GM23338 (cell line): ENCODE measurements at regions not wholly inside any gene's neighbourhood (a gene's known extent, or its start where the extent isn't known, plus 50 kb on each side); places are given as distances from the start of the nearest gene placed in this dataset.
"Not testable (repeated sequence)": the region's sequence is repeated elsewhere in the genome, so short reads cannot be mapped to it uniquely, and the experiment has no call there.

ENCODE experiments used
- ATAC-seq: fragments of 200-7000 bp; cut with Tn5 transposase; 3 replicates; pipeline ENCODE4 v1.9.1; 2020
- DNase-seq: peaks from one replicate; pipeline ENCODE4 v3.0.0-alpha.2; 2015; ENCODE audit warnings: low spot score
- H2AFZ ChIP-seq: fragments of 200-600 bp; sonication (generic); 2 replicates; pipeline ENCODE4 v1.8.0; 2016; ENCODE audit warnings: antibody characterized with exemption, mild to moderate bottlenecking, moderate library complexity
- H3F3A ChIP-seq: fragments of 200-600 bp; sonication (generic); replicated peaks from 2 replicates; pipeline ENCODE4 v1.8.0; 2017; ENCODE audit warnings: antibody characterized with exemption, mixed run types, low read depth
- H3K27ac ChIP-seq: fragments of 200-600 bp; sonication (generic); 2 replicates; pipeline ENCODE4 v1.6.1; 2016; ENCODE audit warnings: low read depth
- H3K27me3 ChIP-seq: fragments of 200-600 bp; sonication (generic); 2 replicates; pipeline ENCODE4 v1.8.0; 2016; ENCODE audit warnings: mild to moderate bottlenecking, mixed run types, moderate library complexity; ENCODE audit not compliant: insufficient read depth
- H3K36me3 ChIP-seq: fragments of 200-600 bp; sonication (generic); 2 replicates; pipeline ENCODE4 v1.8.0; 2016; ENCODE audit warnings: mild to moderate bottlenecking; ENCODE audit not compliant: insufficient read depth
- H3K4me1 ChIP-seq: fragments of 200-600 bp; sonication (generic); 2 replicates; pipeline ENCODE4 v1.8.0; 2016; ENCODE audit warnings: mild to moderate bottlenecking, moderate library complexity; ENCODE audit not compliant: insufficient read depth
- H3K4me2 ChIP-seq: fragments of 200-600 bp; sonication (generic); 2 replicates; pipeline ENCODE4 v1.7.1; 2017; ENCODE audit warnings: mixed run types
- H3K4me3 ChIP-seq: fragments of 200-600 bp; sonication (generic); 2 replicates; pipeline ENCODE4 v1.6.1; 2016; ENCODE audit warnings: mixed run types
- H3K79me2 ChIP-seq: fragments of 200-600 bp; sonication (generic); replicated peaks from 2 replicates; pipeline ENCODE4 v1.8.0; 2017; ENCODE audit warnings: mild to moderate bottlenecking; ENCODE audit not compliant: insufficient read depth
- H3K9me2 ChIP-seq: fragments of 200-600 bp; sonication (generic); 2 replicates; pipeline ENCODE4 v1.8.0; 2017; ENCODE audit not compliant: insufficient read depth
- H4K20me1 ChIP-seq: fragments of 200-600 bp; sonication (generic); replicated peaks from 2 replicates; pipeline ENCODE4 v1.8.0; 2017; ENCODE audit warnings: mild to moderate bottlenecking; ENCODE audit not compliant: insufficient read depth
- H3K27ac Mint-ChIP-seq: 2 replicates; pipeline ENCODE4 v1.8.0; 2020; ENCODE audit warnings: inconsistent platforms, mild to moderate bottlenecking, moderate library complexity, mixed read lengths
- H3K27me3 Mint-ChIP-seq: 3 replicates; pipeline ENCODE4 v1.8.0; 2022; ENCODE audit warnings: low read depth, mild to moderate bottlenecking, moderate library complexity, mixed read lengths, inconsistent platforms; ENCODE audit not compliant: insufficient read depth, poor library complexity
- H3K36me3 Mint-ChIP-seq: 3 replicates; pipeline ENCODE4 v1.8.0; 2021; ENCODE audit warnings: low read depth, mild to moderate bottlenecking, inconsistent platforms, moderate library complexity, mixed read lengths
- H3K4me1 Mint-ChIP-seq: 3 replicates; pipeline ENCODE4 v1.8.0; 2020; ENCODE audit warnings: mild to moderate bottlenecking, inconsistent platforms, mixed read lengths
- H3K4me3 Mint-ChIP-seq: 3 replicates; pipeline ENCODE4 v1.8.0; 2021; ENCODE audit warnings: moderate library complexity, mild to moderate bottlenecking, inconsistent platforms, mixed read lengths
- H3K9me3 Mint-ChIP-seq: 3 replicates; pipeline ENCODE4 v1.8.0; 2020; ENCODE audit warnings: moderate library complexity, mild to moderate bottlenecking, inconsistent platforms, mixed read lengths
- CTCF ChIP-seq, 2 experiments: fragments of 200-600 bp in 1 of 2; sonication (generic) in 1 of 2; conservative IDR thresholded peaks; 2 replicates each; pipeline versions ENCODE4 v1.5.1 to v1.6.1; 2016 to 2017; ENCODE audit warnings: antibody characterized with exemption in 2 of 2, low read depth in 2 of 2, mild to moderate bottlenecking in 2 of 2, moderate library complexity in 1 of 2
- EZH2 ChIP-seq: fragments of 200-600 bp; sonication (generic); IDR thresholded peaks from one replicate; pipeline ENCODE4 v1.8.0; 2017; ENCODE audit warnings: antibody characterized with exemption, mild to moderate bottlenecking, low read depth; ENCODE audit not compliant: unreplicated experiment
- EZH2phosphoT487 ChIP-seq: fragments of 200-600 bp; sonication (generic); IDR thresholded peaks from one replicate; pipeline ENCODE4 v1.8.1; 2018; ENCODE audit warnings: antibody characterized with exemption; ENCODE audit not compliant: unreplicated experiment
- JUNB ChIP-seq: IDR thresholded peaks from one replicate; pipeline ENCODE4 v1.6.1; 2016; ENCODE audit warnings: antibody characterized with exemption; ENCODE audit not compliant: unreplicated experiment
- STAT1 ChIP-seq: IDR thresholded peaks from one replicate; pipeline ENCODE4 v1.6.1; 2016; ENCODE audit warnings: antibody characterized with exemption; ENCODE audit not compliant: unreplicated experiment

GRCh38 chr11:33530815-33531214 is 169.8 kb downstream of the C11orf91 start (continued):
- TF ChIP-seq CTCF (conservative IDR thresholded peaks at IDR 0.05; ENCODE audit: low read depth in 2 of 2) = no peak

GRCh38 chr11:33529461-33529860 is 171.2 kb downstream of the C11orf91 start:
- no peak for ATAC-seq
- no peaks in the 10 kb centered on the region for H3K79me2 ChIP-seq
- H3K27ac ChIP-seq = no peak overlapping the region

GRCh38 chr11:33527738-33528137 is 172.9 kb downstream of the C11orf91 start:
- H3K4me3 ChIP-seq, H4K20me1 ChIP-seq, H2AFZ ChIP-seq, DNase-seq, ATAC-seq, H3K4me2 ChIP-seq, H3K27me3 ChIP-seq, H3K27ac ChIP-seq, H3K36me3 Mint-ChIP-seq, H3K4me1 Mint-ChIP-seq, H3K9me2 ChIP-seq, H3K79me2 ChIP-seq, H3K27ac Mint-ChIP-seq, H3F3A ChIP-seq, H3K9me3 Mint-ChIP-seq, H3K27me3 Mint-ChIP-seq, H3K4me3 Mint-ChIP-seq, H3K36me3 ChIP-seq, H3K4me1 ChIP-seq: not testable (repeated sequence)

More at GRCh38 chr11:33529461-33529860, 171.2 kb downstream of the C11orf91 start:
- no peaks in the 10 kb centered on the region for H3K9me2 ChIP-seq
- no peaks in the 10 kb centered on the region for H4K20me1 ChIP-seq
- no peak overlapping the region for H2AFZ ChIP-seq
- no peak overlapping the region for H3K4me3 Mint-ChIP-seq
- H3K9me3 Mint-ChIP-seq = peaks cover 7% of the 10 kb centered on the region; the same call in 2 of the 3 replicates
- H3K27me3 Mint-ChIP-seq = peaks cover 1% of the 10 kb centered on the region
- H3K4me1 Mint-ChIP-seq = peaks cover 5% of the 10 kb centered on the region; the same call in 1 of the 3 replicates
- DNase-seq = no peak
- H3K4me2 ChIP-seq = no peak overlapping the region
- H3K27ac Mint-ChIP-seq = no peak overlapping the region
- no peaks in the 10 kb centered on the region for H3K27me3 ChIP-seq
- no peak overlapping the region for H3K4me3 ChIP-seq
- H3K36me3 ChIP-seq = no peaks in the 10 kb centered on the region
- TF ChIP-seq STAT1 (no peak), EZH2phosphoT487 (no peak)
- H3K4me1 ChIP-seq = no peaks in the 10 kb centered on the region; the same call in 1 of the 2 replicates
- H3F3A ChIP-seq = no peaks in the 10 kb centered on the region
- H3K36me3 Mint-ChIP-seq = no peaks in the 10 kb centered on the region; the same call in 2 of the 3 replicates

- ATAC-seq = peak; percentile 91
- no peaks in the 10 kb centered on the region; the same call in 2 of the 3 replicates for H3K36me3 Mint-ChIP-seq
- no peak overlapping the region for H3K4me2 ChIP-seq
- H3K27ac ChIP-seq = no peak overlapping the region
- H3K4me1 ChIP-seq = no peaks in the 10 kb centered on the region
- H3K9me3 Mint-ChIP-seq = peaks cover 7% of the 10 kb centered on the region; the same call in 2 of the 3 replicates
- H2AFZ ChIP-seq = no peak overlapping the region; the same call in 1 of the 2 replicates
- H3K27me3 Mint-ChIP-seq = peaks cover 1% of the 10 kb centered on the region
- H3K27ac Mint-ChIP-seq = no peak overlapping the region
- H3K27me3 ChIP-seq = no peaks in the 10 kb centered on the region
- H3K4me3 Mint-ChIP-seq = no peak overlapping the region
- H4K20me1 ChIP-seq = no peaks in the 10 kb centered on the region
- H3K4me3 ChIP-seq = no peak overlapping the region
- H3F3A ChIP-seq = no peaks in the 10 kb centered on the region
- H3K79me2 ChIP-seq = no peaks in the 10 kb centered on the region
- peak; percentile 57 for DNase-seq
- H3K36me3 ChIP-seq = no peaks in the 10 kb centered on the region
- H3K9me2 ChIP-seq = no peaks in the 10 kb centered on the region
- H3K4me1 Mint-ChIP-seq = peaks cover 5% of the 10 kb centered on the region; the same call in 2 of the 3 replicates
- TF ChIP-seq EZH2phosphoT487 = no peak
- TF ChIP-seq EZH2 = no peak
- TF ChIP-seq JUNB = no peak
- peak; percentile 22 to 62; a peak in 3 of 4 replicates for TF ChIP-seq CTCF (conservative IDR thresholded peaks at IDR 0.05; ENCODE audit: low read depth in 2 of 2)
These were observed 174.8 kb downstream of the C11orf91 start for GRCh38 chr11:33525789-33526188.
